GM23338 (cell line): ENCODE measurements at regions not wholly inside any gene's neighbourhood (a gene's known extent, or its start where the extent isn't known, plus 50 kb on each side); places are given as distances from the start of the nearest gene placed in this dataset.

Experiments
- ATAC-seq: fragments of 200-7000 bp; cut with Tn5 transposase; 3 replicates; pipeline ENCODE4 v1.9.1; 2020
- DNase-seq: peaks from one replicate; pipeline ENCODE4 v3.0.0-alpha.2; 2015; ENCODE audit warnings: low spot score
- H2AFZ ChIP-seq: fragments of 200-600 bp; sonication (generic); 2 replicates; pipeline ENCODE4 v1.8.0; 2016; ENCODE audit warnings: antibody characterized with exemption, mild to moderate bottlenecking, moderate library complexity
- H3F3A ChIP-seq: fragments of 200-600 bp; sonication (generic); replicated peaks from 2 replicates; pipeline ENCODE4 v1.8.0; 2017; ENCODE audit warnings: antibody characterized with exemption, mixed run types, low read depth
- H3K27ac ChIP-seq: fragments of 200-600 bp; sonication (generic); 2 replicates; pipeline ENCODE4 v1.6.1; 2016; ENCODE audit warnings: low read depth
- H3K27me3 ChIP-seq: fragments of 200-600 bp; sonication (generic); 2 replicates; pipeline ENCODE4 v1.8.0; 2016; ENCODE audit warnings: mild to moderate bottlenecking, mixed run types, moderate library complexity; ENCODE audit not compliant: insufficient read depth
- H3K36me3 ChIP-seq: fragments of 200-600 bp; sonication (generic); 2 replicates; pipeline ENCODE4 v1.8.0; 2016; ENCODE audit warnings: mild to moderate bottlenecking; ENCODE audit not compliant: insufficient read depth
- H3K4me1 ChIP-seq: fragments of 200-600 bp; sonication (generic); 2 replicates; pipeline ENCODE4 v1.8.0; 2016; ENCODE audit warnings: mild to moderate bottlenecking, moderate library complexity; ENCODE audit not compliant: insufficient read depth
- H3K4me2 ChIP-seq: fragments of 200-600 bp; sonication (generic); 2 replicates; pipeline ENCODE4 v1.7.1; 2017; ENCODE audit warnings: mixed run types
- H3K4me3 ChIP-seq: fragments of 200-600 bp; sonication (generic); 2 replicates; pipeline ENCODE4 v1.6.1; 2016; ENCODE audit warnings: mixed run types
- H3K79me2 ChIP-seq: fragments of 200-600 bp; sonication (generic); replicated peaks from 2 replicates; pipeline ENCODE4 v1.8.0; 2017; ENCODE audit warnings: mild to moderate bottlenecking; ENCODE audit not compliant: insufficient read depth
- H3K9me2 ChIP-seq: fragments of 200-600 bp; sonication (generic); 2 replicates; pipeline ENCODE4 v1.8.0; 2017; ENCODE audit not compliant: insufficient read depth
- H4K20me1 ChIP-seq: fragments of 200-600 bp; sonication (generic); replicated peaks from 2 replicates; pipeline ENCODE4 v1.8.0; 2017; ENCODE audit warnings: mild to moderate bottlenecking; ENCODE audit not compliant: insufficient read depth
- H3K27ac Mint-ChIP-seq: 2 replicates; pipeline ENCODE4 v1.8.0; 2020; ENCODE audit warnings: inconsistent platforms, mild to moderate bottlenecking, moderate library complexity, mixed read lengths
- H3K27me3 Mint-ChIP-seq: 3 replicates; pipeline ENCODE4 v1.8.0; 2022; ENCODE audit warnings: low read depth, mild to moderate bottlenecking, moderate library complexity, mixed read lengths, inconsistent platforms; ENCODE audit not compliant: insufficient read depth, poor library complexity
- H3K36me3 Mint-ChIP-seq: 3 replicates; pipeline ENCODE4 v1.8.0; 2021; ENCODE audit warnings: low read depth, mild to moderate bottlenecking, inconsistent platforms, moderate library complexity, mixed read lengths
- H3K4me1 Mint-ChIP-seq: 3 replicates; pipeline ENCODE4 v1.8.0; 2020; ENCODE audit warnings: mild to moderate bottlenecking, inconsistent platforms, mixed read lengths
- H3K4me3 Mint-ChIP-seq: 3 replicates; pipeline ENCODE4 v1.8.0; 2021; ENCODE audit warnings: moderate library complexity, mild to moderate bottlenecking, inconsistent platforms, mixed read lengths
- H3K9me3 Mint-ChIP-seq: 3 replicates; pipeline ENCODE4 v1.8.0; 2020; ENCODE audit warnings: moderate library complexity, mild to moderate bottlenecking, inconsistent platforms, mixed read lengths
- JUNB ChIP-seq: IDR thresholded peaks from one replicate; pipeline ENCODE4 v1.6.1; 2016; ENCODE audit warnings: antibody characterized with exemption; ENCODE audit not compliant: unreplicated experiment
- ZNF114 ChIP-seq: fragments of 250-450 bp; sonication (Bioruptor Pico); IDR thresholded peaks from 2 replicates; pipeline ENCODE4 v1.5.0; 2020; ENCODE audit warnings: mild to moderate bottlenecking, moderate library complexity
- ZNF331 ChIP-seq: fragments of 250-450 bp; sonication (Bioruptor Pico); IDR thresholded peaks from 2 replicates; pipeline ENCODE4 v1.5.0; 2020; ENCODE audit warnings: low read depth, mild to moderate bottlenecking, moderate library complexity
- TF ChIP-seq, protein P1 (sequence below): fragments of 250-450 bp; sonication (Bioruptor Pico); IDR thresholded peaks from 2 replicates; pipeline ENCODE4 v1.5.0; 2020; ENCODE audit warnings: mild to moderate bottlenecking, moderate library complexity
- TF ChIP-seq, protein P2 (sequence below), 2 experiments: fragments of 200-600 bp in 1 of 2; sonication (generic) in 1 of 2; conservative IDR thresholded peaks; 2 replicates each; pipeline versions ENCODE4 v1.5.1 to v1.6.1; 2016 to 2017; ENCODE audit warnings: antibody characterized with exemption in 2 of 2, low read depth in 2 of 2, mild to moderate bottlenecking in 2 of 2, moderate library complexity in 1 of 2
- TF ChIP-seq, protein P3 (sequence below): IDR thresholded peaks from one replicate; pipeline ENCODE4 v1.6.1; 2018; ENCODE audit warnings: antibody characterized with exemption; ENCODE audit not compliant: unreplicated experiment

DNA sequence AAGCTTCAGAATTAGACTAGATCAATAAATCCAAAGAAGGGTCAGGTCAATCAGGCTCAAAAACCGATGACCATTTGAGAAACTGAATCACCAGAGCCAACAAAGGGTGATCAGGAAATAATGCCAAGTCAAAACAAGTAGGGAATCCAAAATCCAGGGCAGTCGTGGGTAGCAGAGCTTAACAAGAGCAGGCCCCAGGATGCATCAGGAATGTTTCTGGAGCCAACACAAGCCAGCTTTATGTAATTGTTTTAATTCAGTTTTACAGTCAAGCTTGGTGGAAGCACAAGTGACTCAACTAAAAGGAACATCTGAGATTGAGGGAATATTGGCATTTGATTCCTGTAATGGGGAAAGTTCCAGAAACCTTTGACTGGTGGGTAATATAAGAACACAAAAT, 237.9 kb upstream of the EDA2R start (continued):
- TF ChIP-seq, protein P1, sequence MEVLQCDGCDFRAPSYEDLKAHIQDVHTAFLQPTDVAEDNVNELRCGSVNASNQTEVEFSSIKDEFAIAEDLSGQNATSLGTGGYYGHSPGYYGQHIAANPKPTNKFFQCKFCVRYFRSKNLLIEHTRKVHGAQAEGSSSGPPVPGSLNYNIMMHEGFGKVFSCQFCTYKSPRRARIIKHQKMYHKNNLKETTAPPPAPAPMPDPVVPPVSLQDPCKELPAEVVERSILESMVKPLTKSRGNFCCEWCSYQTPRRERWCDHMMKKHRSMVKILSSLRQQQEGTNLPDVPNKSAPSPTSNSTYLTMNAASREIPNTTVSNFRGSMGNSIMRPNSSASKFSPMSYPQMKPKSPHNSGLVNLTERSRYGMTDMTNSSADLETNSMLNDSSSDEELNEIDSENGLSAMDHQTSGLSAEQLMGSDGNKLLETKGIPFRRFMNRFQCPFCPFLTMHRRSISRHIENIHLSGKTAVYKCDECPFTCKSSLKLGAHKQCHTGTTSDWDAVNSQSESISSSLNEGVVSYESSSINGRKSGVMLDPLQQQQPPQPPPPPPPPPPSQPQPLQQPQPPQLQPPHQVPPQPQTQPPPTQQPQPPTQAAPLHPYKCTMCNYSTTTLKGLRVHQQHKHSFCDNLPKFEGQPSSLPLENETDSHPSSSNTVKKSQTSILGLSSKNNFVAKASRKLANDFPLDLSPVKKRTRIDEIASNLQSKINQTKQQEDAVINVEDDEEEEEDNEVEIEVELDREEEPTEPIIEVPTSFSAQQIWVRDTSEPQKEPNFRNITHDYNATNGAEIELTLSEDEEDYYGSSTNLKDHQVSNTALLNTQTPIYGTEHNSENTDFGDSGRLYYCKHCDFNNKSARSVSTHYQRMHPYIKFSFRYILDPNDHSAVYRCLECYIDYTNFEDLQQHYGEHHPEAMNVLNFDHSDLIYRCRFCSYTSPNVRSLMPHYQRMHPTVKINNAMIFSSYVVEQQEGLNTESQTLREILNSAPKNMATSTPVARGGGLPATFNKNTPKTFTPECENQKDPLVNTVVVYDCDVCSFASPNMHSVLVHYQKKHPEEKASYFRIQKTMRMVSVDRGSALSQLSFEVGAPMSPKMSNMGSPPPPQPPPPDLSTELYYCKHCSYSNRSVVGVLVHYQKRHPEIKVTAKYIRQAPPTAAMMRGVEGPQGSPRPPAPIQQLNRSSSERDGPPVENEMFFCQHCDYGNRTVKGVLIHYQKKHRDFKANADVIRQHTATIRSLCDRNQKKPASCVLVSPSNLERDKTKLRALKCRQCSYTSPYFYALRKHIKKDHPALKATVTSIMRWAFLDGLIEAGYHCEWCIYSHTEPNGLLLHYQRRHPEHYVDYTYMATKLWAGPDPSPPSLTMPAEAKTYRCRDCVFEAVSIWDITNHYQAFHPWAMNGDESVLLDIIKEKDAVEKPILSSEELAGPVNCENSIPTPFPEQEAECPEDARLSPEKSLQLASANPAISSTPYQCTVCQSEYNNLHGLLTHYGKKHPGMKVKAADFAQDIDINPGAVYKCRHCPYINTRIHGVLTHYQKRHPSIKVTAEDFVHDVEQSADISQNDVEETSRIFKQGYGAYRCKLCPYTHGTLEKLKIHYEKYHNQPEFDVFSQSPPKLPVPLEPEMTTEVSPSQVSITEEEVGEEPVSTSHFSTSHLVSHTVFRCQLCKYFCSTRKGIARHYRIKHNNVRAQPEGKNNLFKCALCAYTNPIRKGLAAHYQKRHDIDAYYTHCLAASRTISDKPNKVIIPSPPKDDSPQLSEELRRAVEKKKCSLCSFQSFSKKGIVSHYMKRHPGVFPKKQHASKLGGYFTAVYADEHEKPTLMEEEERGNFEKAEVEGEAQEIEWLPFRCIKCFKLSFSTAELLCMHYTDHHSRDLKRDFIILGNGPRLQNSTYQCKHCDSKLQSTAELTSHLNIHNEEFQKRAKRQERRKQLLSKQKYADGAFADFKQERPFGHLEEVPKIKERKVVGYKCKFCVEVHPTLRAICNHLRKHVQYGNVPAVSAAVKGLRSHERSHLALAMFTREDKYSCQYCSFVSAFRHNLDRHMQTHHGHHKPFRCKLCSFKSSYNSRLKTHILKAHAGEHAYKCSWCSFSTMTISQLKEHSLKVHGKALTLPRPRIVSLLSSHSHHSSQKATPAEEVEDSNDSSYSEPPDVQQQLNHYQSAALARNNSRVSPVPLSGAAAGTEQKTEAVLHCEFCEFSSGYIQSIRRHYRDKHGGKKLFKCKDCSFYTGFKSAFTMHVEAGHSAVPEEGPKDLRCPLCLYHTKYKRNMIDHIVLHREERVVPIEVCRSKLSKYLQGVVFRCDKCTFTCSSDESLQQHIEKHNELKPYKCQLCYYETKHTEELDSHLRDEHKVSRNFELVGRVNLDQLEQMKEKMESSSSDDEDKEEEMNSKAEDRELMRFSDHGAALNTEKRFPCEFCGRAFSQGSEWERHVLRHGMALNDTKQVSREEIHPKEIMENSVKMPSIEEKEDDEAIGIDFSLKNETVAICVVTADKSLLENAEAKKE (CRISPR knock-in tag) = no peak
- TF ChIP-seq, protein P2, sequence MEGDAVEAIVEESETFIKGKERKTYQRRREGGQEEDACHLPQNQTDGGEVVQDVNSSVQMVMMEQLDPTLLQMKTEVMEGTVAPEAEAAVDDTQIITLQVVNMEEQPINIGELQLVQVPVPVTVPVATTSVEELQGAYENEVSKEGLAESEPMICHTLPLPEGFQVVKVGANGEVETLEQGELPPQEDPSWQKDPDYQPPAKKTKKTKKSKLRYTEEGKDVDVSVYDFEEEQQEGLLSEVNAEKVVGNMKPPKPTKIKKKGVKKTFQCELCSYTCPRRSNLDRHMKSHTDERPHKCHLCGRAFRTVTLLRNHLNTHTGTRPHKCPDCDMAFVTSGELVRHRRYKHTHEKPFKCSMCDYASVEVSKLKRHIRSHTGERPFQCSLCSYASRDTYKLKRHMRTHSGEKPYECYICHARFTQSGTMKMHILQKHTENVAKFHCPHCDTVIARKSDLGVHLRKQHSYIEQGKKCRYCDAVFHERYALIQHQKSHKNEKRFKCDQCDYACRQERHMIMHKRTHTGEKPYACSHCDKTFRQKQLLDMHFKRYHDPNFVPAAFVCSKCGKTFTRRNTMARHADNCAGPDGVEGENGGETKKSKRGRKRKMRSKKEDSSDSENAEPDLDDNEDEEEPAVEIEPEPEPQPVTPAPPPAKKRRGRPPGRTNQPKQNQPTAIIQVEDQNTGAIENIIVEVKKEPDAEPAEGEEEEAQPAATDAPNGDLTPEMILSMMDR (conservative IDR thresholded peaks at IDR 0.05; ENCODE audit: low read depth in 2 of 2) = no peak

DNA sequence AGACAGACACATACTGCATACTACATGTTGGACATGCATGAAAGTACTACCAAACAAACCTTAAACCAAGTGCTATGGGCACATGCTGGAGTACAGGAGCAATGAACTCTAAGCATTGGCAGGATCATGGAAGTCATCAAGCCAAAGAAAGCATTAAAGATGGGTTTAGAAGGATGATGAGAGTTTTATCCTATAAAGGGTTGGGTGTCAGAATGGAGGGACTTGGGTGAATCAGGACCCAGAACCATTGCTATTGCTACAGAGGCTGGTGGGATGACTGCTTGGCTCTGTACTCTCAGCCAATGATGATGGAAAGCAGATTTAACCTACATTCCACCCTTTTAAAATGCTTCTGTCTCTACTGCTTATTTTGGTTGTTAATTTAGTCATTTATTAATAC, 233.9 kb upstream of the EDA2R start:
- Histone ChIP-seq H3K36me3 (no peaks in the 10 kb centered on the region), H3K27me3 (no peaks in the 10 kb centered on the region), H4K20me1 (no peaks in the 10 kb centered on the region), H2AFZ (no peak overlapping the region), H3K4me3 (no peak overlapping the region), H3K4me2 (no peak overlapping the region), H3F3A (no peaks in the 10 kb centered on the region), H3K9me2 (no peaks in the 10 kb centered on the region), H3K79me2 (no peaks in the 10 kb centered on the region), H3K4me1 (no peaks in the 10 kb centered on the region), H3K27ac (no peak overlapping the region)
- H3K9me3 Mint-ChIP-seq = no peaks in the 10 kb centered on the region; the same call in 2 of the 3 replicates
- TF ChIP-seq ZNF114 (CRISPR knock-in tag) = no peak
- TF ChIP-seq ZNF331 (CRISPR knock-in tag) = no peak
- no peak for TF ChIP-seq JUNB
- TF ChIP-seq, protein P3, sequence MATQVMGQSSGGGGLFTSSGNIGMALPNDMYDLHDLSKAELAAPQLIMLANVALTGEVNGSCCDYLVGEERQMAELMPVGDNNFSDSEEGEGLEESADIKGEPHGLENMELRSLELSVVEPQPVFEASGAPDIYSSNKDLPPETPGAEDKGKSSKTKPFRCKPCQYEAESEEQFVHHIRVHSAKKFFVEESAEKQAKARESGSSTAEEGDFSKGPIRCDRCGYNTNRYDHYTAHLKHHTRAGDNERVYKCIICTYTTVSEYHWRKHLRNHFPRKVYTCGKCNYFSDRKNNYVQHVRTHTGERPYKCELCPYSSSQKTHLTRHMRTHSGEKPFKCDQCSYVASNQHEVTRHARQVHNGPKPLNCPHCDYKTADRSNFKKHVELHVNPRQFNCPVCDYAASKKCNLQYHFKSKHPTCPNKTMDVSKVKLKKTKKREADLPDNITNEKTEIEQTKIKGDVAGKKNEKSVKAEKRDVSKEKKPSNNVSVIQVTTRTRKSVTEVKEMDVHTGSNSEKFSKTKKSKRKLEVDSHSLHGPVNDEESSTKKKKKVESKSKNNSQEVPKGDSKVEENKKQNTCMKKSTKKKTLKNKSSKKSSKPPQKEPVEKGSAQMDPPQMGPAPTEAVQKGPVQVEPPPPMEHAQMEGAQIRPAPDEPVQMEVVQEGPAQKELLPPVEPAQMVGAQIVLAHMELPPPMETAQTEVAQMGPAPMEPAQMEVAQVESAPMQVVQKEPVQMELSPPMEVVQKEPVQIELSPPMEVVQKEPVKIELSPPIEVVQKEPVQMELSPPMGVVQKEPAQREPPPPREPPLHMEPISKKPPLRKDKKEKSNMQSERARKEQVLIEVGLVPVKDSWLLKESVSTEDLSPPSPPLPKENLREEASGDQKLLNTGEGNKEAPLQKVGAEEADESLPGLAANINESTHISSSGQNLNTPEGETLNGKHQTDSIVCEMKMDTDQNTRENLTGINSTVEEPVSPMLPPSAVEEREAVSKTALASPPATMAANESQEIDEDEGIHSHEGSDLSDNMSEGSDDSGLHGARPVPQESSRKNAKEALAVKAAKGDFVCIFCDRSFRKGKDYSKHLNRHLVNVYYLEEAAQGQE = no peak
- no peak overlapping the region for H3K27ac Mint-ChIP-seq
- H3K4me3 Mint-ChIP-seq = no peak overlapping the region
- no peaks in the 10 kb centered on the region for H3K27me3 Mint-ChIP-seq
- H3K4me1 Mint-ChIP-seq = no peaks in the 10 kb centered on the region
- ATAC-seq (no peak), DNase-seq (no peak)
- H3K36me3 Mint-ChIP-seq = no peaks in the 10 kb centered on the region
